HG03571 (cell line): ENCODE measurements at regions not wholly inside any gene's neighbourhood (a gene's known extent, or its start where the extent isn't known, plus 50 kb on each side); places are given as distances from the start of the nearest gene placed in this dataset.

ENCODE experiments used
- ATAC-seq: cut with Tn5 transposase; IDR thresholded peaks from one replicate; pipeline ENCODE4 v1.9.1; 2021; ENCODE audit not compliant: unreplicated experiment

GRCh38 chr14:53567236-53567780, 389.3 kb downstream of the BMP4 start:
- ATAC-seq = no peak

DNA sequence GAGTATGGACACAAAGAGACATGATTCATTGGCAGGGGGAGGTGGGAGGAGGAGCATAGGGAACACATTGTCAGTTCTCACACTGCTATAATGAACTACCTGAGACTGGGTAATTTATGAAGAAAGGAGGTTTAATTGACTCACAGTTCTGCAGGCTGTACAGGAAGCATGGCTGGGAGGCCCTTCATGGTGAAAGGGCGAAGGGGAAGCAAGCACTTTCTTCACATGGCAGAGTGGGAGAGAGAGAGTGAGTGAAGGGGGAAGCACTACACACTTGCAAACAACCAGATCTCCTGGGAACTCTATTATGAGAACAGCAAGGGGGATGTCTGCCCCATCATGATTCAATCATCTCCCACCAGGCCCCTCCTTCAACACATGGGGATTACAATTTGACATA, 391.8 kb downstream of the BMP4 start:
- no peak for ATAC-seq

- no peak for ATAC-seq
These were observed 393.0 kb downstream of the BMP4 start for GRCh38 chr14:53563628-53564027.

DNA sequence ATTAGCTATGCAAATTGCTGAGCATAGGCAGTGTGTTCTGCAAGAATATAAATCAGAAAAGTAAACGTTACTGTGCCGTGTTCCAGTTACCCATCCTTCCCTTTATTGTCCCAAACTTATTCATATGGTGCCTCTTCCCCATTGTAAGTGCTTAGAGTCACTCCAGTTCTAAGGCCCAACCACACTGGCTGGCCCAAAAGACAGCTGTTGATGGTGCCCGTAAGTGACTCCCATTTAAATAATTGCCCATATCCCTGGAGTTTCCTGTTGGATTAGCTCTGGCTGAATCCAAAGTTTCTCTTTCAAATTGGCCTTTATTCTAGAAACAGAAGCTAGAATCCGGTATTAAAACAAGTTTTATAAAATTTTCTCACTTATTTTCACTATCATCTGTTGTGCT, 400.1 kb upstream of the DDHD1 start:
- ATAC-seq = no peak

DNA sequence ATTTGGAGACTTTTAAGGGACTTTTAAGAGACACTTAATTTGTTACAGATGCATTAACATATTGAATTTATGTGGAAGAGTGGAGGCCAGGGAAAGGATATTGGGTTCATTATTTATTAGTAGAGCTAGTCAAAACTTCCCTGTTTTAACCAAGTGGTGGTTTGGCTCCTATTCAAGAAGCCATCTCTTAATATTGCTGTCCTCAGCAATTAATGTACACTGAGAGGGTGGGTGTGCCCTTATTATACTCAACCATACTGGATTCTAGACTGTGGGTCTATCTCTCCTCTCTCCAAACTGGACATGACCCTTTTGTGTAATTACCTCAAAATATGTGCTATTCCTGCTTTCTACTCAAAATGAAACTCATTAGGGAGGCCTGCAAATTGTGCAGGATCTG, 398.7 kb upstream of the DDHD1 start:
- no peak for ATAC-seq

DNA sequence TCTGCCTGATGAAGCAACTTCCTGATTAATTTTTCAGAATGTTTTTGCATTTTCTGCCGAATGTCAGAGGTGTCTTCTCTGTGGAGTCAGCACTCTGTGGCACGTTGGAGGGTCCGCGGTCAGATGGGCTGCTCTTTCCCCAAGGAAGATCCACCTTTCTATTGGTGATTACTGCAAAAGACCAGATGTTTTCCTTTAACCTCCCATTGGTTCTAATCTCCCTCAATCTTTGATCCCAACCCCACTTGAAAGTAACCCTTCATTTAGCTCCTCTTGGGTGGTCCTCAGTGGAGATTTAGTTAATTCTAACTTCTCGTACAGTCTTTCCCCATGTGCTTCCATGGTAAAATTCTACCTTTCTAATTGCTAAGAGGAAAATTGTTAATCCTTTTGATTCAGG, 397.7 kb upstream of the DDHD1 start:
- no peak for ATAC-seq

DNA sequence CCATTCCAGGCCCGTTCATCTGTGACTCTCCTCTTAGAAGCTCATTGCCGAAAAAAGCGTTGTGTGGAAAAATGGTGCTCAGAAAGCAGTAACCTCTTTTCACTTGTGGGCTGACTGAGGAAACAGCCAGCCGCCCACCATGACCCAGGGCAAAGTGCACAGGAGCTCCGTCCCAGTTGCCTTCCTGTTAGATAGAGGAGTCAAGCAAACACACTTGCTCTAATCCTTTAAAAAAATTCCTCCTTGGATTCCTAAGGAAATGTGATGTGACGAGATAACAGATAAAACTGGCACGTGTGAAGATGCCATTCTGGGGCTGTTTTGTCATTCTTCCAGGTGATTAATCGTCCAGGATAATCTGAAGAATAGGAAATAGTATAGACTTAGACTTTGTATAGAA, 396.8 kb upstream of the DDHD1 start:
- no peak for ATAC-seq

- ATAC-seq = no peak
These were observed 394.5 kb upstream of the DDHD1 start for GRCh38 chr14:53547593-53547992.

DNA sequence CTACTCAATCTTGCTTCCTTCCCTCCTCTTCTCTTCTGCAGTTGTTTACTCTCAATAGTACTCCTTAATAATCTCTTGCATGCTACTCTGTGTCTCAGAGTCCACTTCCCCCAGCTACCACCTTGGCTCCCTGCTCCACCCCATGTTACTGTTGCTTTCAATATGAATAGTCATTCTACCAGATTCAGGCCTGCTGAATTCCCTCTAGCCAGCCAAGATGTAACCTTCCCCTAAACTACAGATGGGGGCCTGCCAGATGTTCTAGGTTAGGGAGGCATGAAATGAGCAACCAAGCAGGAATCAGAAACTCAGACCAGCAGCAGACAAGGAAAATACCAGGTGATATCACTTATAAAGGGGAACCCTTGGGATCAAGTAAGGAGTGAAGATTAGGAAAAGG, 392.1 kb upstream of the DDHD1 start:
- no peak for ATAC-seq

- no peak for ATAC-seq
These were observed 389.6 kb upstream of the DDHD1 start for GRCh38 chr14:53542732-53543131.

DNA sequence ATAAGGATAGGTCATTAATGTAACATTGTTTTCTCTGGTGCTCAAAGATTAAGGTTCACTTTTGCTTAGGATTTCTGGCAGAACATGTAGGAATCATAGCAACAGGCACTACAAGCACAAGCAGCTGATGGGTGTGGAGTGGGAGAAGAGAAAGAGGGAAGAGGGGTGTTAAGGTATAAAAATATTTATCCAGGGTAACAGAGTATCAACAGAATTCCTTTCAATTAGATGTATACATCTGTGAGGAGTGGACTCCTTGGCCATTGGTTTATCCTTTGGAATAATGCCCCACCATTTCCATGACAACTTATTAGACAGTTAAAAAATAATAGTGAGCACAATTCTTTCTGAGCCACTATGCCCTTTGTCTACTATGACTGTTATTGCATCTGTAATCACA, 388.3 kb upstream of the DDHD1 start:
- ATAC-seq = no peak

DNA sequence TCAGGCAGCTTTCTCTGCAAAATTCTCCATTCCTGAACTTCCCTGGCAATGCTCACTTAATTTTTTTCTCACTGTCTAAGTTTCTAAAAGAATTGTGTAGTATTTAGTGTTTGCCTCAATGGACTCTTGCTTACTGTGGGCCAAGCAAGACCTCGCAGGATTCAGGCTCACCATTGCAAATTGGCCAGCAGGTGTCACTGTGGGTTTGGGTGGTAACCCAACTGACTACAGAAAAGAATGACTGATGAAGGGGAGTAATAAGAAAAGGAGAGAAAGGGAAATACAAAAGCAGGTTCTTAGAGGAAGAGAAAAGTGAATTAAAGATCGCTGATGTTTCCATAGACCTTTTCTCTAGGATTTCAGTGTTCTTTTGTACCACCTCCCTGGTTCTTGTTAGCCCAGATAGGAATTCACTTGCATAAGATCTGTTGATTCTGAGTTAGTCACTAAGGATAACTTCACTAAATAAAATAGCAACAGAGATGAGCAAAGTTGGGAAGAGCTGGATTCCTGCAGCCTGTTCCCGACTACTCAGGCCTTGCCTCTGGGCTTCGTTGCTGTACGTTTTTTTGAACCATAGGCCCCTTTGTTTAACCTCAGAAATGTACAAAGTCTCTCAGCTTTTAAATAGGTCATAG, 386.5 kb upstream of the DDHD1 start:
- peak; percentile 65 for ATAC-seq

- ATAC-seq = no peak
These were observed 385.3 kb upstream of the DDHD1 start for GRCh38 chr14:53538316-53538881.

- ATAC-seq = no peak
These were observed 384.5 kb upstream of the DDHD1 start for GRCh38 chr14:53537422-53538315.

DNA sequence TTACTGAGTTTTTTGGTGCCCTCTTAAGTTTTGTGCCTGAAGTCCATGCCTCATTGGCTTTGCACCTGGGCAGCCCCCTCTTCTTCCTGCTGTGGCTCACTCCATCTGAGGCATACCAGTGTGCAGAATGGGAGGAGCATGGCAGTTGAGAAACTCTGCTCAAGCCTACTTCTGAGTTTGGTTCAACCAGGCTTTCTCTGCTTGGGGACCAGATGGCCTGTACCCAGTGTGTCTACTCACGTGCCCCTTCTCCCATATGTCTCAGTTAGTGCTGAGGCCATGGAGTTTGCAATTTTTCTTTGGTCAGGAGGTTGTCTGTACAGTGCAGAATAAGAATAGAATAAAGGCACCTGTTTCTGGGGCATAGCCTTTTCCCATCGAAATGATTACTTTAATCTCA, 383.3 kb upstream of the DDHD1 start:
- ATAC-seq = no peak

GRCh38 chr14:53534841-53535240, 381.7 kb upstream of the DDHD1 start:
- ATAC-seq = no peak

- ATAC-seq = no peak
These were observed 380.4 kb upstream of the DDHD1 start for GRCh38 chr14:53533384-53533970.

GRCh38 chr14:53532853-53533252, 379.7 kb upstream of the DDHD1 start:
- no peak for ATAC-seq

DNA sequence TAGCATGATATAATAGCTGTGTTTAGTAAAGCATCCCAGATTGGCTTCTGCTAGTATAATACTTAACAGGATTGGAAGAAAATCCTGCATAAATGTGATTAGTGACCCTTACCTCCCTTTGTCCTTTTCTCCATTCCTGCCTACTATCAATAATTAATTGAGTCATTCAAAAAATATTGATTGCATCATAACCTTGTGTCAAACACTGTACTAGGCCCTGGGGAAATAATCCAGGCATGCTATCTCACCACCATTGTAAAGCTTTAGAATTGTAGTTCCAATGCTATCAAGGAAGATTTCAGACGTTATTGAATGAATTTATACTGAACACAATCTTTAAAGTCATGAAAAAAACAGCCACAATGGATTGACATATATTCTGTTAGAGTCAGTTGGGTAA, 378.6 kb upstream of the DDHD1 start:
- ATAC-seq = no peak

DNA sequence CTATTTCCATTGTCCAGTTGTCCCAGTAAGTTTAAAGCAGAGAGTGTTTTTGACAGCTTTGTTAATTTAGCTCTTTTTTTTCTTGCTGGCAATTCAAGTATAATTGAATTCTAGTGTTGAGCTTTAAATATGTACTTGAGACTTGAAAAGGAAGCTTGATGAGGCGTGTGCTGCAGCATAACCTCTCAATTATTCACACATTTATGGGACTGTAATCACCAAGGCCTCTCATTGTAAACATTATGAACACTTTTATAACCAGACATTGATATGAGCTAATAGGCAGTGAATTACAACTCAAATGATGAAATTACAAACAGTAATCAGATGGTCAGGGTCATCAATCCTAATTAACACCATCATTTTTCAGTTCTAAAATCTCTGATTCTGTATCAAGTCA, 378.0 kb upstream of the DDHD1 start:
- ATAC-seq = no peak

GRCh38 chr14:53529519-53529918, 376.4 kb upstream of the DDHD1 start:
- ATAC-seq = no peak
